Astrocyte of the hippocampus (primary cell): ENCODE measurements at regions not wholly inside any gene's neighbourhood (a gene's known extent, or its start where the extent isn't known, plus 50 kb on each side); places are given as distances from the start of the nearest gene placed in this dataset.

Experiments used
- DNase-seq: peaks from one replicate; pipeline ENCODE4 v3.0.0; 2011; ENCODE audit warnings: low read depth, low spot score

DNA sequence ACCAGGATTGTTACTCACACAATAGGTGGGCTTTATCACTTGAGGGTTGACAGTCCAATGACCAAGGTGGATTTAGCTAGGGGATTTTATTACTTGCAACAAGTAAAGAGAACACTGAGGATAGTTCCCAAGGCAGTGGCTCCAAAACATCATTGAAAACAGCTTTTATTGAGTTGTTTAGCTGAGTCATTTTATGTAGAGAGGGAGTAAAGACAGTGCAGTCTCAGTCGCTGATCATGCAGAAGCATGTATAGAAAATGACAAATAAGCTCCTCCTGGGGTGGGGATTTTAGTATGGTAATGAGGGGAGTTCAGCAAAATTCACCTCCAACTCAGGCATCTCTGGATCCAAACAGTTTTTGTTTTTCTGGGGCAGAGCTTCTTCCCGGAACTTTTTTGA is 163.0 kb upstream of the CCDC179 start:
- no peak for DNase-seq

DNA sequence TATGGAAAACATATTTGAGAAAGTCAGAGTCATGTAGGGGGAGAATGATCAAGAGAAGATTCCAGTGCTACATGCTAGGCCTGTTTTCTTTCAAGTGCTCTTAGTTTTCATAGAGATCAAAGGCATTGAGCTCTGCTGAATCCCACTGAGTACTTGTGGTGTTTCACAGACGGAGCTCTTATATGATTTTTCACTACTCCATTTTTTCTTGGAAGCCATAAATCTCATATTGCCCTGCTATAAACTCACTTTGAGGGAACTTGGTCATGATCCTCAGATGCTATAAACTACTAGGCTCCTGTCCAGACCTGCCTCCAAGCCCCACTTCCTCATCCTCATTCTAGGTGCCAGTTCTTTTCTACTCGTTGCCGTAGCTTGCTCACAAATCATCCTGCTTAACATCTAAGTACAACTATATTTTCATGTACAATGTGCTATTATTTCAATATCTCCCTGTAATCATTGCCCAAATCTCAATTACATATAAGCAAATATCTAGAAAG is 180.8 kb upstream of the CCDC179 start:
- no peak for DNase-seq

DNA sequence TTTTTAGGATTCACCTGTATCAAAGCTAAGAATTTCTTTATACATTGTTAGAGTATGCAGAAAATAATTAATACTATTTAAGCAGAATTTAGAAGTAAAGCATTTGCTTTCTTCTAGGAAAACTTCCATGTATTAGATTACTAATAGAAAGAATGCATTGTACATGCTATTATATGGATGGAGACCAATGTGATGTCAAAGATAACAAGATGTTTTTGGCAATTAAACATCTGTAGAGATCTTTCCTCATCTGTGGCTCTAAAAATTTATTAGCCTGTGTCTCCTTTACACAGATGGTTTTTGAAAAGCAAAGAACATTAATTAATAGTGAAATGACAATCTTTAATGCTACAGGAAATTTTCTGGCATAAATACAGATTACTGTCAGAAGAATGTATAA is 198.4 kb upstream of the CCDC179 start:
- no peak for DNase-seq

DNA sequence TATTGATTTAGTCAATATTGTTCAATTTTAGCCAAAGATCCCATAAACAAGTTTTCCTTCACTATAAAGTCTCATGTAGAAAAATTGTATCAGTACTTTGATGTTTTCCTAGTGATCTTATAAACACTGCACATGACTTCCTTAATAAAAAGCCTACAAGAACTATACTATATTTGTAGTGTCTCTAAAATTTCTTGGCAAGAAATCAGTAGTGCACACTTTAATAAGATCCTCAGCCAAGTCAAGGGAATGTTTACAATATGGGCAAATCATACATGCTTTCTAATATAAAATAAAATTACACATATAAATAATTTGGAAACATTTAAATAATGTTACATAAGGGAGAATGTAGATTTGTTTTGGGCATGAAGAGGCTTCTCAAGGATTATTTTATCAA is 203.0 kb upstream of the CCDC179 start:
- DNase-seq, result no peak

DNA sequence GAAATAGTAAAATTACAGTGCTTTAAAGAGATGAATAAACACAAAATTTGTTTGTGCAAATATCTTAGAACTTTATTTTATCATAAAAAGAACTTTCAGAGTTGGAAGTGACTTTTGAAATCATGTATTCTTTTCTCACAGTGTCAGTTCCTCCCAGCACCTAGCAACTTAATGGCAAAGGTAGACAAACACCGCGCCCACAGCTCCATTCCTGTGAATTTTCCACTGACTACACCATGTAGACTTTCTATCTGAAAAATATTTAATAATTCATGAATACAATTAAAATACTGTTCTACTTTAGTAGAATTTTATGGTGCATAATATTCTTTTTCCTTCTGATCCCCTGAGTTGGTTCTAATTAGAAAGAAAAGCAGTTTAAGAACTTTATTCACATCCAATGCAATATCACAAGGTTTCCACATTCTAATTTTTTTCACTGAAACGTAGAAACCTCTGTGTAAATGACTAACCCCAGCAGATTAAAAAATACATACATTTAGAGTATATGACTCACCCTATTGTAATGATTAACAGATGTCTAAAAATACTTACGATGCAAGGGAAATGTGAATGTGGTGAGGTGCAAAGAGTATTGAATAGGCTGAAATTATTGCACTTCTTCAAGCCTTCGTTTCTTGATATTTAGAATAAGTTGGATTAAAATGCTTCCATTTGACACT is 218.2 kb upstream of the CCDC179 start:
- DNase-seq, result peak; percentile 1

DNA sequence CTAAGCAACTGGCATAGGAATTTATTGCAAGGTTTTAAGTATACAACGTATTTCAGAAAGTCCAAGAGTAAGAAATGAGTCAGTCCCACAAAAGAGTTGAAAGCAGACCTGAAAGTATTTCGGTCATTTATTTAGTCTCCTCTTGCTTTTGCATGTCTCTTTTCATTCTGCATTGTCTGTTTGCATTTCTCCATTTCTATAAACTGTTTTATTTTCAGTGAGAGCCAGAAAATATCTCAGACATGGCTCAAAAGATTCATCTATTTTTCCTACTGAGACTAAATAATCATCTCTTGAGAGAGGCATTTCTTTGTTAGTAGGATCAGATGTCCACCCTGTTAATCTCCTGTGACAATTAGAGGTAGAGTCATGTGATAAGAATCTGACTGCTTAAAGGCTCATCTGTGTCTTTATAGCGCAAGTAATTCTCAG is 219.1 kb upstream of the CCDC179 start:
- peak; percentile 4 for DNase-seq

DNA sequence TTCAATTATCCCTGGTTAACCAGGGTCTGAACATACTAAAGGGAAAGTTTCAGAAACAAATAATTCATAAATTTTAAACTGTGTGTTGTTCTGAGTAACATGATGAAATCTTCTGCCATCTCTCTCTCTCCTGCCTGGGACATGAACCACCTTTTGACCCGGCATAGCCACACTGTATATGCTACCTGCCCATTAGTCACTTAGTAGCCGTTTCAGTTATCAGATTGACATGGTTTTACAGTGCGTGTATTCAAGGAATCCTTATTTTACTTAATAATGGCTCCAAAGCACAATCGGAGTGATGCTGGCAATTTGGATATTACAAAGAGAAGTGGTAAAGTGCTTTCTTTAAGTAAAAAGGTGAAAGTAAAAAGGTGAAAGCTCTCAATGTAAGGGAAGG is 227.1 kb upstream of the CCDC179 start:
- DNase-seq, result no peak

DNA sequence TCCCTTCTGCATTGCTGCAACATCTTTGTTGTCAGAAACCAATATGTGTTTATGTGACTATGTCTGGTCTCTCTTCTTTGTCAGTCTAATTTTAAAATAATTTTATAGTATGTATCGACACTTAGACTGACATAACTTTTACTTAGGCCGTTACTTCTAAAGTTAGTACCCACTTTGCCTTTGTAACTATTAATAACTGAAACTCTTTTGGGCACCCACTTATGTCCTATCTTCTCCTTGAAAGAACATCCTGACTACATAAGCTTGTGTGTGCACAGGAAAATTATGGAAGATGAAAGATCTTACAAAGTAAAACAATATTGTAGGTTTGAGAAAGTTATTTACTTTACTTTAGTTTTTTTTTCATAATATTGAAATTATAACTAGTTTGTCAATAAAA is 230.4 kb upstream of the CCDC179 start:
- no peak for DNase-seq

DNA sequence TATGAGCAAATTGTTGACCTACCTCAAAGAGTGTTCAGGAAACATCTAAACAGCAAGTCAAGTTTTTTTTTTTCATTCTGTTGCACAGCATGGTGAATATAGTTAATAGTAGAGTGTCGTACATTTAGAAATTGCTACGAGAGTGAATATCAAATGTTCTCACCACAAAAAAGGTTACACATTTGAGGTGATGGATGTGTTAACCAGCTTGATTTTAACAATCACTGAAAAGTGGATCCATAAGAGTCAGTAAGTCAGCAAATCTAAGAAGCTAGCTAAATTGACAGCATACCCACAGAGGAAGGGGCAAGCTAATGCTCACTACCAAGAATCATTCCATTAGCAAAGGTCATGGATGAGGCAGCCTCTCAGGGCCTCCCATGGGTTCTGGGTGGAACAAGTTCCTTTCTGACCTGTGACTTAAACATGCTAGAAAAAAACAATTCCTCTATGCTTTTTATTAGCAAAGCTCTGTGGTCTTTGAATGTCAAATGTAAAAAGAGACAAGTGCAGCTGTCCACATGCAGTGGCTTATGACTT is 235.4 kb upstream of the CCDC179 start:
- DNase-seq, result no peak

DNA sequence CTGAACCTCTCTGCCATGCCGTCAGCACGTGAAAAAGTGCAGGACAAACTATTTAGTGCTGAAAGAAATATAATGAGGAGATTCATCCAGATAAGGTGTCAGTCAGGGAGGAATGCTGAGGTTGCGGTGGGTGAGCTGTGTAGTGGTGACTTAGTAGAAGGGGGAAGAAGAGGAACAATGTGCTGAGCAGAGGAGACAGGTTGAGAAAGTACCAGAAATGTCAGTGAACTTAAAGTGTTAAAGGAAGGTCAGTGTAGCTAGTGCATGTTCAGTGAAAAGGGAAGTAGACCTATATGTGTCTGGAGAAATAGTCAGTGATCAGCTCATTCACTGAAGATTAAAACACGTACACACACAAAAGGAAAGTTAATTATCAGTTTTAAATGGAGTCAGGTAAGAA is 237.6 kb upstream of the CCDC179 start:
- no peak for DNase-seq

DNA sequence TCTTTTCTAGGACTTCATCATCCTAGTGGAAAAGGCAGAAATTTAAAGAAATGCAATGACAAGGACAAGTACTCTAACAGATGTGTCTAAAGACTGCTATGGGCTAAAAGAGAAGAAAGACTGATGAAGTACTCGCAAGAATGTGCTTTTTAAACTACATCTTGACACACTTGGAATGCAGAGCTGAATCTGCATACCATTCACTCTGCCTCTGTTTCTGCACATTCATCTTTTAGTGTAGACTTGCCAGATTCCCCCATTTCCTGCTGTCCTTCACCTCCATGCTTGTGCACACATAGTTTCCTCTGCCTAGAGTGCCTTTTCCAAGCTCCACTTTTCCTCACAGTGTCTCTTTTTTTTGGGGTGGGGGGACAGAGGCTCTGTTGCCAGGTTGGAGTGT is 239.0 kb upstream of the CCDC179 start:
- DNase-seq, result no peak

DNA sequence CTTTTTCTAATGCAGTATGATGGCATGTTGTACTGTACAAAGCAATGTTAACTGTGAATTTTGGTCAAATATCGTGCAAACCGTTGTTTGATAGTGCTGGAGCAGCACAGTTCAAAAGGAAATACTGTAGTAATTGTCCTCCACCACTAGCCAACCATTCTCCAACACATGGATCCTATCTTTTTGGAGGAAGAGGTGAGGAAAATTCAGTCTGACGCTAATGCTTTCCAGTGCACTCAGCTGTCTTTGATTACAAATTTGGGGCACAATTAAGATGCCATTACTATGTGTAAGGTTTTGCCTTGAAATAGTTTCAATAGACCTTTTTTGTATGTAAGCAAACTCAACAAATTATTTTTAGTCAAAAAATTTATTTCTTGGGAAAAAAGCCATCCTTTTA is 240.5 kb upstream of the CCDC179 start:
- DNase-seq, result no peak

DNA sequence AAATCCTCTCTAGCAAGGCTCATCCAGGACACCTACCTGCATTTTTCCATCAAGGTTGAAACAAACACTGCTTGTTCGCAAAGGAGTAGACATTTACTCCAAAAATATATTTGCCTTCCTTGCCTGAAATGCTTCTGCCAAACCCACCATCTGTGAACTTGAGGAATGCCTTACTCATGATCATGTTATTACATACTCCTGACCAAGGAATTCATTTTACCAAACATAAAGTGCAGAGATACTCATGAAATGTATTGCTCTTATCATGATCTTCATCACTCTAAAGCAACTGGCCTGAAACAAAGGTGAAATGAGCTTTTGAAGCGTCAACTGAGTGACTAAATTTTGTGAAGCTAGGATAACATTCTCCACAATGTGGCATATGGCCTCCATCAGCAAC is 243.1 kb upstream of the CCDC179 start:
- DNase-seq, result no peak

DNA sequence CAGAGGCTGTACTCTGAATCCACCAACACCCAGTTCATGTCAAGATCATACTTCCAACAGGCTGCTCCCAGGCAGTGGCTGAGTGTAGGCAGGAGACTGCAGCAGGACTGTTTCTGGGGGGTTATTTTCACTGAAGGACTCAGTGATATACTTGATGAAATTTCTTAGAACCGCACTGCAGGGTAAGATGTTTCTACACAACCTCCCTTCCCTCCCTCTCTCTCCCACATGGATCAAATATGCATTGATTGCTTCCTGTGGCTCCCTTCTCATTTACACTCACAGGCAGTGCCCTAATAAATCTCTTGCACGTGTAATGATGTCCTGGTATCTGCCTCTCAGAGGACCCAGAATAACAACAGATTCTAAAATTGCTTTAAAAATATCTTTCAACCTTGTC is 251.3 kb upstream of the CCDC179 start:
- DNase-seq, result no peak

DNA sequence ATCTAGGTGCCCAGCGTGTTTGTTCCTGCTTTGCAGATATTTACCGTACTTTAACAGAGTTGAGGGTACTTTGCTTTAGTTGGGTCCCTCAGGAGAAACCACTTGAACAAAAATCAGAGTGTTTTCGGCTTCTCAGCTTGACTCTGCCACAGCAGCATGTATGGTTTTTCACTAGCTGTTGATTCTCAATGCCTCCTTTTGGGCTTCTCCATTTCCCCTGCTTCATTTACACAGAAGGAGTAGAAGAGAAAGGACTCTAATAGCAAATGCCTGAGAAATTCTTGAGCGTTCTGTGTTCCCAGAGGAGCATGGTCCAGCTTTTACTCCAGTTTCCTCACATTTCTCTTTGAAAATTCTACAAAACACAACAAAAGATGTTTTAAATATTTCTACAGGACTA is 252.1 kb upstream of the CCDC179 start:
- DNase-seq, result no peak

DNA sequence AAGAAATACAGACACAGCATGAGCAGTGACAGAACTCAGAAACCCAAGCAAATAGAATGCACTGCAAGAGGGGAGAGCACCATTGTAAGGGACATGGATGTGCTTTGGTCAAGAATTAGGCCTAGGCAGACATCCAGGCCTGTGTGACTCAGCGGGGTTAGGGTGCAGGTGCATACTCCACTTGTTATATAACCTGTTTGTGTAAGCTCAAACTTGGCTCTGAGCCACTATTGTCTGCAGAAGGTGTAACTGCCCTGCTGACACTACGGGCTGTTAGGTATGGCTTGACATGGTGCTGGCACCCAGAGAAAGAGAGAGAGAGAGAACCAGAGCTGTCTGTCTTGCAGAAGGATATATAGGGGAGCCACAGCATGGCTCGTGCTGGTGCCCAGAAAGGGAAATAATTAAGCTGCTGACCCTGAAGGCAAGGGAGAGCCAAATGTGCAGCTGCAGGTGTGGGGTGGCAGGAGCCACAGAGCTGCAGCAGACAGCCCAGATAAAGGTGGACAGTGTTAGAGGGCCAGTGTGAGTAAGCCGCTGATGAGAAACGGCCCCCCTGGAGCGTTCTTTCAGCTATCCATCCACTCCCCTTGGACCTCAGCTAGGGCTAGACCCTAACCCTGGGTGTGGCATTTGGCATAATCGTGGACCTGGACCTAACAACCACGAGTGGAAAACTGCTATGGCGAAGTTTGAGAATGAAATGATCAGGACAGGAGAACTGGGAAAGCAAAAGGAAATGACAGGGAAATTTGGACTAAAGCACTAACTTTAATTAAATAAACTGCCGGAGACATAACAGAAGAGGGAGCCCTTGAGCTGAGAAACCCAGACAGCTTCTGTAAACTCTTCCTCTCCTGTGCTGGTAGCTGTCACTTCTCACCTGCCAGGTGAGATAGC is 253.0 kb upstream of the CCDC179 start:
- DNase-seq, result peak; percentile 61

DNA sequence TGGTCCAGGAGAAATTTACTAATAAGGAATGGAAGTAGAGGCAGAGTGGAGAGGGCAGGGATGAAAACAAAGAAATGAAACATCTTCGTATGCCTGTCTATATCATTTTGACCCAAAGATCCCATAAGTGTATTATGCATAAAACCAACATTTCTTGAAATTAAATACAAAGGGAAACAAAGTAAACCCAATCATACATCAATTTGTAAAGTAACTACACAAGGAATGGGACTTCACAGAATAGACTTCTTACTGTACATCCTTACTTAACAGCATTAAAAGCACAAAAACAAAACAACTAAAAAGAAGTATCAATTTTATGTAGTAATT is 253.6 kb upstream of the CCDC179 start:
- DNase-seq, result no peak

DNA sequence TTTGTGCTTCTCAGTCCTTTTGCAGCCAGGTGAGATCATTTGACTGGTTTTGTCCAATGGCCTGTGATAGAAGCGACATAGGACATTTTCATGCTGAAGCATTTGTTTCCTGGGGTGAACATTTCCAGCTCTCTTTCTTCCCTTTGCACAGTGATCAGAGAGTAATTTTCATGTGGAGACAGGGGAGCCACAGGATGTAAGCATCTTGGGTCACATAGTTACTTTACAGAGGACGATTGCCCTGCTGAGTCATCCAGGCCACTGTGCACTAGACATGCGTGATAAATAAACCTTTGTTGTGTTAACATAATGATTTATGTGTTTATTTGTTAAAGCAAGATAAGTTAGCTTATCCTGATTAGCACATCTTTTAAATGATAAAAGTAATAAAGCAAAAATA is 263.5 kb upstream of the CCDC179 start:
- DNase-seq, result peak; percentile 5

DNA sequence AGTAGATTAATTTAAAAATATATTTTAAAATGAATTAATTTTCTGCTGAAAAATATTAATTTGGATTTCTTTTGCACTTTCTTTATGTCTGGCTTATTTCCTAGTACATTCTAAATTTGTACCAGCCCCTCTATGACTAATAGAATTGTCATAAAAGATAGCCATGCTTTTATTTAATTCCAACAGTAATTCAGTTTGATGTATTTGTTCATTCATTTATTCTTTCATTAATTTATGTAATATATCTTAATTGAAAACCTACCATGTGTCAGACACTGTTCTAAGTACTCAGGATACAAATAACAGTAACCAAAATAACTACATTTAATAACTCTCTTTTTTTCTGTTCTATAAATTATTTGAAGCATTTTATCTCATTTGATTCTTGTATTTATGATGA is 264.0 kb upstream of the CCDC179 start:
- DNase-seq, result no peak

DNA sequence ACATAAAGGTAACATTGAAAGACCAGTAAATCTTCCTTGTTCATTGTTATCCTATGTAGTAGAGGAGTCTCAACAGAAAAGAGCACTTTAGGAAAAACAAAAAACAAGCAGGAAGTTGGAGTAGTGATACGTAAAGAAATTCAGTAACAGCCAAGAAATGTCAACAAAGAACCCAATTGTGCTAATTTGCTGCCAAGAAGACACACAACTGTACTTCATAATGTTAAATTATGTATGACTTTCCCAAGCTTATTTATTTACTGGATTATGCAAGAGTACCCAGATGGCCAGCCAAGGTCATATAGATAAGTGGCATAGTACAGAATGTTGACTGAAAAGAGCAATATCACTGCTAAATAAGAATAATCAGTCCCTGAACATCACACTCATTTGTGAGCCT is 264.7 kb upstream of the CCDC179 start:
- no peak for DNase-seq

DNA sequence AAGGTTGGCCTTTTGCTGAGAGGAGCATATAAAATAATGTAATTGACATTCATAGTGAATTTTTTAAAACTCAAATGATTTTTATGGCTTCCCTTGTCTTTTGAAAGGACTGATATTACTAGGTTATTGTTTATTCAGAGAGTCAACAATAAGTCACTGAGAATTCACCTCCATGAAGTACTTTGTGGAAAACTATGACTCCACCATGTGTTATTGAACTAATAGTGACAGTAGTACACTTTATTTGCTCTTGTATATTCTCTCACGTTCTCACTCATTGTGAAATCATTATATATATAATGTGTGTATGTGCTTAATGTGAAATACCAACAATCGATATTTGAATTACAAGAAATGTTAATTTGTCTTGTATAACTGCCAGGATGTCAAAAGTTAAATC is 267.4 kb upstream of the CCDC179 start:
- DNase-seq, result no peak

DNA sequence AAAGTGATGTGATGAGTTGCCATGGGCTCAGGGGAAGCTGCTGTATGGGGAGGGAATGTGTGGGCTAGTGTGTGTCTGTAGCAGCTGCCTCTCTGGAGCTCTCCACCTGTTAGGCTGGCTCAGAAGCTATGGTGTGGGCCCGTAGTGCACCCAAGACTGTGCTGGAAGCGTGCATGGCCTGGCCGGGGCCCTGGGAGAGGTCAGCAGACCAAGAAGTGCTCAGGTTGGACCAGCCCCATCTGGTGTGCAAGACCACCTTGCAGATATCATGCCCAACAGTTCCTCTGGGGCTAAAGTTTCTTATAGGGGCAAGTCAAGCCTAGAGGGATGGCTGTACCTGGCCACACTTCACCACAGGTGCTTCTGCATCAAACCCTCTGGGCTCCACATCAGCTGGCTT is 274.4 kb upstream of the CCDC179 start:
- no peak for DNase-seq

DNA sequence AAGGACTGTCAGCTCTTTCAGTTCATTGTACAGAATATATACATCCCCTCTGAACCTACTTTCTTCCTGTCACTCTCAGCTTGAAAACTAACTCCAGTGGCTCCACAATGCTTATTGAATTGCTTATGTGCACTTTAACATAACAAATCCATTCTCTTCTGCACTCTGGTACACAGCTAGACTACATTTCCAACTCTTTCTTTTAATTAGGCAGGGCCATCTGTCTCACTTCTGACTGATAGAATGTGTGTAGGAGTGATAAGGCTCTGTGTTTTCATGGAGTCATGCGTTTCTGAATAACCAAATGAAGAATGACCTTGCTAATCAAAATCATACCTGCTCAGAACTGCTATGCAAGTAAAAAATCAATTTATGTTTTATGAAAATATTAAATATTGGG is 278.5 kb upstream of the CCDC179 start:
- no peak for DNase-seq
